Neural crest cell (in vitro differentiated cells): ENCODE measurements at regions not wholly inside any gene's neighbourhood (a gene's known extent, or its start where the extent isn't known, plus 50 kb on each side); places are given as distances from the start of the nearest gene placed in this dataset.

ENCODE experiments used
- DNase-seq: peaks from one replicate; pipeline ENCODE4 v3.0.0; 2021; ENCODE audit warnings: low read depth, mixed read lengths, low spot score
- H3K27ac Mint-ChIP-seq: one replicate; pipeline ENCODE4 v1.8.0; 2021; ENCODE audit warnings: mild to moderate bottlenecking, mixed read lengths; ENCODE audit not compliant: unreplicated experiment
- H3K27me3 Mint-ChIP-seq: 2 replicates; pipeline ENCODE4 v1.8.0; 2021; ENCODE audit warnings: low read depth, mild to moderate bottlenecking, mixed read lengths
- H3K36me3 Mint-ChIP-seq: 2 replicates; pipeline ENCODE4 v1.8.0; 2021; ENCODE audit warnings: low read depth, mild to moderate bottlenecking, mixed read lengths
- H3K4me1 Mint-ChIP-seq: 2 replicates; pipeline ENCODE4 v1.8.0; 2021; ENCODE audit warnings: mixed read lengths
- H3K4me3 Mint-ChIP-seq: one replicate; pipeline ENCODE4 v1.8.0; 2021; ENCODE audit warnings: mild to moderate bottlenecking, mixed read lengths
- H3K9me3 Mint-ChIP-seq: 2 replicates; pipeline ENCODE4 v1.8.0; 2021; ENCODE audit warnings: mixed read lengths
- CTCF ChIP-seq: fragments of 200-600 bp; sonication (generic); conservative IDR thresholded peaks from 2 replicates; pipeline ENCODE4 v1.5.0; 2021; ENCODE audit warnings: antibody characterized with exemption, mild to moderate bottlenecking

- TF ChIP-seq CTCF, result no peak
- H3K36me3 Mint-ChIP-seq, result peaks cover 8% of the 10 kb centered on the region
- no peak overlapping the region for H3K27ac Mint-ChIP-seq
- no peaks in the 10 kb centered on the region for H3K27me3 Mint-ChIP-seq
- H3K9me3 Mint-ChIP-seq, result peaks cover 13% of the 10 kb centered on the region
- H3K4me3 Mint-ChIP-seq, result no peak overlapping the region
- DNase-seq, result no peak
- no peaks in the 10 kb centered on the region for H3K4me1 Mint-ChIP-seq
Observed at GRCh38 chr12:92495108-92495507, 207.7 kb upstream of the PLEKHG7 start.

GRCh38 chr12:92493816-92494215 is 209.0 kb upstream of the PLEKHG7 start:
- peaks cover 8% of the 10 kb centered on the region for H3K36me3 Mint-ChIP-seq
- no peaks in the 10 kb centered on the region for H3K4me1 Mint-ChIP-seq
- H3K9me3 Mint-ChIP-seq, result peaks cover 13% of the 10 kb centered on the region
- no peak for DNase-seq
- H3K4me3 Mint-ChIP-seq, result no peak overlapping the region
- TF ChIP-seq CTCF, result no peak
- no peak overlapping the region for H3K27ac Mint-ChIP-seq
- H3K27me3 Mint-ChIP-seq, result no peaks in the 10 kb centered on the region

GRCh38 chr12:92492995-92493394 is 209.8 kb upstream of the PLEKHG7 start:
- Mint-ChIP-seq H3K9me3 (peaks cover 13% of the 10 kb centered on the region), H3K36me3 (peaks cover 8% of the 10 kb centered on the region), H3K4me3 (no peak overlapping the region), H3K27me3 (no peaks in the 10 kb centered on the region), H3K4me1 (no peaks in the 10 kb centered on the region), H3K27ac (no peak overlapping the region)
- DNase-seq, result no peak
- TF ChIP-seq CTCF, result no peak

- peaks cover 13% of the 10 kb centered on the region for H3K9me3 Mint-ChIP-seq
- H3K4me1 Mint-ChIP-seq, result peaks cover under 1% of the 10 kb centered on the region
Observed at GRCh38 chr12:92492291-92492690, 210.5 kb upstream of the PLEKHG7 start.

GRCh38 chr12:92489781-92490180 is 213.0 kb upstream of the PLEKHG7 start:
- H3K4me1 Mint-ChIP-seq, result peaks cover 22% of the 10 kb centered on the region
- no peak for DNase-seq
- no peak overlapping the region for H3K27ac Mint-ChIP-seq
- no peak for TF ChIP-seq CTCF
- peaks cover 10% of the 10 kb centered on the region for H3K9me3 Mint-ChIP-seq
- no peak overlapping the region for H3K4me3 Mint-ChIP-seq
- H3K27me3 Mint-ChIP-seq, result no peaks in the 10 kb centered on the region
- peaks cover 8% of the 10 kb centered on the region for H3K36me3 Mint-ChIP-seq

More at GRCh38 chr12:92492291-92492690, 210.5 kb upstream of the PLEKHG7 start:
- no peak for TF ChIP-seq CTCF
- DNase-seq, result no peak
- Mint-ChIP-seq H3K36me3 (peaks cover 8% of the 10 kb centered on the region), H3K27ac (no peak overlapping the region), H3K27me3 (no peaks in the 10 kb centered on the region), H3K4me3 (no peak overlapping the region)

GRCh38 chr12:92488735-92489134 is 214.1 kb upstream of the PLEKHG7 start:
- H3K36me3 Mint-ChIP-seq, result peaks cover 8% of the 10 kb centered on the region
- TF ChIP-seq CTCF, result no peak
- DNase-seq, result no peak

More at GRCh38 chr12:92488735-92489134, 214.1 kb upstream of the PLEKHG7 start:
- H3K27me3 Mint-ChIP-seq, result no peaks in the 10 kb centered on the region
- H3K27ac Mint-ChIP-seq, result no peak overlapping the region
- peaks cover 10% of the 10 kb centered on the region for H3K9me3 Mint-ChIP-seq
- H3K4me1 Mint-ChIP-seq, result peaks cover 22% of the 10 kb centered on the region
- no peak overlapping the region for H3K4me3 Mint-ChIP-seq
